Kidney (tissue), 13 donors: ENCODE measurements at regions not wholly inside any gene's neighbourhood (a gene's known extent, or its start where the extent isn't known, plus 50 kb on each side); places are given as distances from the start of the nearest gene placed in this dataset.

Source experiments
- DNase-seq, 5 donors: peaks; one replicate each; pipeline ENCODE4 v3.0.0-alpha.2; 2013 to 2020
- FAIRE-seq: peaks from 2 replicates; lab custom pipeline; 2012; peaks lifted over from hg19 to GRCh38; lab: Jason Lieb, UNC
- H3K27ac ChIP-seq, 2 donors: one replicate each; pipeline ENCODE4 v1.7.0; 2013; ENCODE audit warnings: low read depth in 2 of 2, low read length in 2 of 2, inconsistent platforms in 1 of 2
- H3K27me3 ChIP-seq: one replicate; pipeline ENCODE4 v1.7.1; 2013; ENCODE audit warnings: low read length, inconsistent platforms; ENCODE audit not compliant: control insufficient read depth, insufficient read depth
- H3K36me3 ChIP-seq, 3 donors: one replicate each; pipeline versions ENCODE4 v1.7.0 to v1.7.1; 2013; ENCODE audit warnings: low read length in 3 of 3, control low read depth in 1 of 3, inconsistent platforms in 1 of 3; ENCODE audit not compliant: insufficient read depth in 3 of 3, control insufficient read depth in 2 of 3
- H3K4me1 ChIP-seq, 3 donors: one replicate each; pipeline versions ENCODE4 v1.7.0 to v1.7.1; 2013; ENCODE audit warnings: low read length in 3 of 3, inconsistent platforms in 1 of 3, low read depth in 1 of 3; ENCODE audit not compliant: control insufficient read depth in 2 of 3, insufficient read depth in 2 of 3
- H3K4me3 ChIP-seq, 3 donors: one replicate each; pipeline versions ENCODE4 v1.7.0 to v1.8.1; 2013; ENCODE audit warnings: low read length in 3 of 3, control low read depth in 1 of 3, inconsistent platforms in 1 of 3
- H3K9ac ChIP-seq, 3 donors: one replicate each; pipeline versions ENCODE4 v1.7.0 to v1.7.1; 2013; ENCODE audit warnings: low read length in 3 of 3, control low read depth in 1 of 3, inconsistent platforms in 1 of 3
- H3K9me3 ChIP-seq, 3 donors: one replicate each; pipeline versions ENCODE4 v1.7.0 to v1.7.1; 2013; ENCODE audit warnings: low read length in 3 of 3, control low read depth in 1 of 3, inconsistent platforms in 1 of 3; ENCODE audit not compliant: control insufficient read depth in 2 of 3, insufficient read depth in 1 of 3
- intact Hi-C: fragments of 100-400 bp; cut with DNase I; formaldehyde crosslinking; loops from one replicate; pipeline ENCODE4 v1.11.1; 2022
- TF ChIP-seq, protein P1 (sequence below): IDR thresholded peaks from 3 replicates; pipeline ENCODE4 v1.5.1; 2012; ENCODE audit warnings: mild to moderate bottlenecking, moderate library complexity, borderline replicate concordance; ENCODE audit not compliant: insufficient read depth; ENCODE audit errors: extremely low read depth
- donor health status: control.
- donor health status: control.
- donor health status: control.
- donor health status: control.
- donor health status: control.
- donor health status: DM: yes; HTN: yes; CAD: no.
- donor health status: Normal renal cell carcinoma (clear cell type).

DNA sequence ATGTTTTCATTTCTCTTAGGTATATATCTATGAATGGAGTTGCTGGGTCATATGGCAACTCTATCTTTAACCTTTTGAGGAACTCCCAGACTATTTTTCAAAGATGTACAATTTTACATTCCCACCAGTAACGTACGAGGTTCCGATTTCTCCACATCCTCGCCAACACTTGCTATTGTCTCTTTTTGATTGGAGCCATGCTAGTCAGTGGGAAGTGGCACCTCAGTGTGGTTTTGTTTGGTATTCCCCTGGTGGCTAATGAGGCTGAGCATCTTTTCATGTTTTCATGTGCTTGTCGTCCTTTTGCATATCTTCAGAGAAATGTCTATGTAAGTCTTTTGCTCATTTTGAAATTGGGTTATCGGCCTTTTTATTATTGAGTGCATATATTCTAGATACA lies 178.6 kb upstream of the EXOC2 start:
- TF ChIP-seq, protein P1, sequence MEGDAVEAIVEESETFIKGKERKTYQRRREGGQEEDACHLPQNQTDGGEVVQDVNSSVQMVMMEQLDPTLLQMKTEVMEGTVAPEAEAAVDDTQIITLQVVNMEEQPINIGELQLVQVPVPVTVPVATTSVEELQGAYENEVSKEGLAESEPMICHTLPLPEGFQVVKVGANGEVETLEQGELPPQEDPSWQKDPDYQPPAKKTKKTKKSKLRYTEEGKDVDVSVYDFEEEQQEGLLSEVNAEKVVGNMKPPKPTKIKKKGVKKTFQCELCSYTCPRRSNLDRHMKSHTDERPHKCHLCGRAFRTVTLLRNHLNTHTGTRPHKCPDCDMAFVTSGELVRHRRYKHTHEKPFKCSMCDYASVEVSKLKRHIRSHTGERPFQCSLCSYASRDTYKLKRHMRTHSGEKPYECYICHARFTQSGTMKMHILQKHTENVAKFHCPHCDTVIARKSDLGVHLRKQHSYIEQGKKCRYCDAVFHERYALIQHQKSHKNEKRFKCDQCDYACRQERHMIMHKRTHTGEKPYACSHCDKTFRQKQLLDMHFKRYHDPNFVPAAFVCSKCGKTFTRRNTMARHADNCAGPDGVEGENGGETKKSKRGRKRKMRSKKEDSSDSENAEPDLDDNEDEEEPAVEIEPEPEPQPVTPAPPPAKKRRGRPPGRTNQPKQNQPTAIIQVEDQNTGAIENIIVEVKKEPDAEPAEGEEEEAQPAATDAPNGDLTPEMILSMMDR, result no peak
- DNase-seq (no peak), FAIRE-seq (no peak)
- Histone ChIP-seq H3K4me1 (no peaks in the 10 kb centered on the region), H3K9me3 (no peaks in the 10 kb centered on the region), H3K27ac (no peak overlapping the region), H3K36me3 (no peaks in the 10 kb centered on the region), H3K4me3 (no peak overlapping the region), H3K9ac (no peak overlapping the region), H3K27me3 (no peaks in the 10 kb centered on the region)
- intact Hi-C loops, result no loop called here

DNA sequence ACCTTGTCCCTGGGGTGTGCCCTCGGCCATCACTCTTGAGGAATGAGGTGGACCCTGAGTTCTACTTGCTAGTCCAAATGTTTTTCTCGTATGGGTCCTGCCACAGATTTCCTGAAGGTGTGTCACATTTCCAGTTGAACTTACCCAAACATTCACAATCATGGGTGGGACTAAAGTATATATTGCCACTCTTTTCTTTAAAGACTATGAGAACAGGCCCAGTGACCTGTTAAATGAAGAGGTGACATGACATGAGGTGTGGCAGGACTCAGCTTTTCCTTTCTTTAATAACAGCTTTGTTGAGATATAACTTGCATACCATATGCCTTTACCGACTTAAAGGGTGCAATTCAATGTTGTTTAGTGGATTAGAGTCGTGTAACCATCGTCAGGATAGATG lies 177.2 kb upstream of the EXOC2 start:
- DNase-seq (no peak), FAIRE-seq (no peak)
- intact Hi-C loops, result no loop called here
- no peaks in the 10 kb centered on the region for H3K9me3 ChIP-seq
- TF ChIP-seq, protein P1, result no peak
- no peaks in the 10 kb centered on the region for H3K4me1 ChIP-seq
- no peak overlapping the region for H3K4me3 ChIP-seq
- no peak overlapping the region for H3K27ac ChIP-seq
- no peak overlapping the region for H3K9ac ChIP-seq
- no peaks in the 10 kb centered on the region for H3K27me3 ChIP-seq
- no peaks in the 10 kb centered on the region for H3K36me3 ChIP-seq

DNA sequence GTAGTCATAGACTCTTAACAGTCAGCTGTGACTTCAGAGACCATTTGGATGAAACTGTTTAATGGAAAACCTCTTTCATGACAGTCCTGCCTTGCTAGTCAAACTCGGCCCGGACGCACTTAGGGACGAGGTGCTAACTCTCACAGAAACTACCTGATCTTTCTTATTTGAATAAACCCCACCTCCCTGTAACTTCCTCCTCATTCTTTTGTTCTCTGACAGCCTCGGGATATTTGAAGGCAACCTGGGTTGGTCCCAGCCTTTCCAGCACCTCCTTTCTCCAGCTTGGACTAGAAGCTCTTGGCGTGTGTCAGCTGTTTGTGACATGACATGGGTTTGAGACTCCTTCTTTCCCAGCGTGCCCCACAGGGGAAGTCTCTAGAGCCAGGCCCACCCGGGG lies 175.3 kb upstream of the EXOC2 start:
- TF ChIP-seq, protein P1, result no peak
- no peak for FAIRE-seq

DNA sequence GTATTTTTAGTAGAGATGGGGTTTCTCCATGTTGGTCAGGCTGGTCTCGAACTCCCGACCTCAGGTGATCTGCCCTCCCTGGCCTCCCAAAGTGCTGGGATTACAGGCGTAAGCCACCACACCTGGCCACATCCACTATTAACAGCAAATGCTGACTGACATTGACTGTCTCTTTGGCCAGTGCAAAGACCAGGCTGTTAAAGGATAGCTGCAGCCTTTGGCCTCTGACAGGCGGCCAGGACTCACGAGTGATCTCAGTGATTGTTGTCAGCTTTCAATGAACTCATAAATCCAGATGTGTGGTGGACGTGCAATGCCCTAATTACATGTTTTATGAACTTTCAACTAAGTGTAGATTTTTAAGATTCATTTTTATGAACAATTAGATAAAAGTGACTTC lies 174.4 kb upstream of the EXOC2 start:
- H3K27me3 ChIP-seq, result no peaks in the 10 kb centered on the region

More for the DNA sequence above, 175.3 kb upstream of the EXOC2 start:
- DNase-seq, result no peak
- Histone ChIP-seq H3K4me3 (no peak overlapping the region), H3K9ac (no peak overlapping the region), H3K9me3 (no peaks in the 10 kb centered on the region), H3K4me1 (no peaks in the 10 kb centered on the region), H3K27me3 (no peaks in the 10 kb centered on the region), H3K27ac (no peak overlapping the region), H3K36me3 (no peaks in the 10 kb centered on the region)
- intact Hi-C loops, result no loop called here

More for the DNA sequence above, 174.4 kb upstream of the EXOC2 start:
- no peaks in the 10 kb centered on the region for H3K4me1 ChIP-seq
- H3K27ac ChIP-seq, result no peak overlapping the region
- no peaks in the 10 kb centered on the region for H3K9me3 ChIP-seq
- H3K36me3 ChIP-seq, result no peaks in the 10 kb centered on the region
- DNase-seq, result no peak
- no peak overlapping the region for H3K4me3 ChIP-seq
- no peak overlapping the region for H3K9ac ChIP-seq
- FAIRE-seq, result no peak
- intact Hi-C loops, result no loop called here
- TF ChIP-seq, protein P1, result no peak
